Sigmoid colon (tissue), 3 donors: ENCODE measurements at regions not wholly inside any gene's neighbourhood (a gene's known extent, or its start where the extent isn't known, plus 50 kb on each side); places are given as distances from the start of the nearest gene placed in this dataset.

ENCODE experiments used
- CTCF ChIP-seq, 4 experiments: fragments of 450-650 bp in 3 of 4; fragments of 200-600 bp in 1 of 4; IDR thresholded peaks; one replicate each; pipeline ENCODE4 v1.5.1; 2016 to 2019; ENCODE audit warnings: antibody characterized with exemption in 4 of 4, mild to moderate bottlenecking in 3 of 4, moderate library complexity in 2 of 4
- POLR2A ChIP-seq, 2 donors: fragments of 450-650 bp; IDR thresholded peaks; one replicate each; pipeline ENCODE4 v1.6.1; 2016; ENCODE audit warnings: antibody characterized with exemption in 2 of 2, mild to moderate bottlenecking in 2 of 2, moderate library complexity in 2 of 2

- no peak for TF ChIP-seq POLR2A (IDR thresholded peaks at IDR 0.05)
- no peak for TF ChIP-seq CTCF (IDR thresholded peaks at IDR 0.05)
Measured at GRCh38 chr18:46340716-46341115, 236.5 kb downstream of the HAUS1 start.
